Suprapubic skin (tissue), 4 donors: ENCODE measurements at regions not wholly inside any gene's neighbourhood (a gene's known extent, or its start where the extent isn't known, plus 50 kb on each side); places are given as distances from the start of the nearest gene placed in this dataset.
"Not testable (repeated sequence)": the region's sequence is repeated elsewhere in the genome, so short reads cannot be mapped to it uniquely, and the experiment has no call there.

Experiments used
- DNase-seq, 2 donors: peaks; one replicate each; pipeline ENCODE4 v3.0.0-alpha.2; 2019; ENCODE audit warnings: low spot score in 2 of 2
- H3K27ac ChIP-seq: fragments of 200-600 bp; sonication (generic); one replicate; pipeline ENCODE4 v1.5.1; 2019
- H3K27me3 ChIP-seq: fragments of 200-600 bp; sonication (generic); one replicate; pipeline ENCODE4 v1.5.1; 2019
- H3K36me3 ChIP-seq: fragments of 200-600 bp; sonication (generic); one replicate; pipeline ENCODE4 v1.5.1; 2019
- H3K4me1 ChIP-seq: fragments of 200-600 bp; sonication (generic); one replicate; pipeline ENCODE4 v1.5.1; 2019
- H3K4me3 ChIP-seq: fragments of 200-600 bp; sonication (generic); one replicate; pipeline ENCODE4 v1.5.1; 2019; ENCODE audit warnings: mild to moderate bottlenecking
- H3K9me3 ChIP-seq: fragments of 200-600 bp; sonication (generic); one replicate; pipeline ENCODE4 v1.5.1; 2019
- CTCF ChIP-seq, 2 donors: fragments of 200-600 bp in 1 of 2; fragments of 450-650 bp in 1 of 2; sonication (generic) in 1 of 2; IDR thresholded peaks; one replicate each; pipeline ENCODE4 v1.5.1; 2016 to 2019; ENCODE audit warnings: antibody characterized with exemption in 2 of 2, mild to moderate bottlenecking in 1 of 2, moderate library complexity in 1 of 2
- EP300 ChIP-seq: sonication (generic); formaldehyde crosslinking; IDR thresholded peaks from one replicate; pipeline ENCODE4 v1.6.1; 2017; ENCODE audit warnings: antibody characterized with exemption
- POLR2A ChIP-seq, 2 donors: fragments of 450-650 bp; IDR thresholded peaks; one replicate each; pipeline ENCODE4 v1.6.1; 2017; ENCODE audit warnings: antibody characterized with exemption in 2 of 2, mild to moderate bottlenecking in 2 of 2, moderate library complexity in 2 of 2
- POLR2AphosphoS5 ChIP-seq, 3 donors: sonication (generic); formaldehyde crosslinking; IDR thresholded peaks; one replicate each; pipeline ENCODE4 v1.6.1; 2017; ENCODE audit warnings: antibody characterized with exemption in 3 of 3
- WGBS: methylation state at CpG from one replicate; pipeline ENCODE4 v1.1.5; 2018; 5-methylcytosine and 5-hydroxymethylcytosine counted together

GRCh38 chr15:29988701-29989100 is 94.1 kb upstream of the GOLGA8J start:
- H3K27me3 ChIP-seq = no peaks in the 10 kb centered on the region
- no peaks in the 10 kb centered on the region for H3K36me3 ChIP-seq
- DNase-seq = no peak
- TF ChIP-seq CTCF (IDR thresholded peaks at IDR 0.05) = no peak
- no peak for TF ChIP-seq EP300
- TF ChIP-seq POLR2A (IDR thresholded peaks at IDR 0.05) = no peak
- TF ChIP-seq POLR2AphosphoS5 (IDR thresholded peaks at IDR 0.05) = no peak
- no peak overlapping the region for H3K4me3 ChIP-seq
- no peak overlapping the region for H3K27ac ChIP-seq
- WGBS = 36% methylated on average over 3 of the region's 3 CpGs
- H3K9me3 ChIP-seq = no peaks in the 10 kb centered on the region
- no peaks in the 10 kb centered on the region for H3K4me1 ChIP-seq

GRCh38 chr15:29986946-29987345 is 95.8 kb upstream of the GOLGA8J start:
- Histone ChIP-seq H3K36me3 (no peaks in the 10 kb centered on the region), H3K27ac (no peak overlapping the region), H3K4me3 (no peak overlapping the region), H3K9me3 (no peaks in the 10 kb centered on the region), H3K27me3 (no peaks in the 10 kb centered on the region), H3K4me1 (no peaks in the 10 kb centered on the region)
- TF ChIP-seq POLR2AphosphoS5 (IDR thresholded peaks at IDR 0.05) = no peak
- TF ChIP-seq EP300 = no peak
- no peak for TF ChIP-seq CTCF (IDR thresholded peaks at IDR 0.05)
- TF ChIP-seq POLR2A (IDR thresholded peaks at IDR 0.05) = no peak
- WGBS = 59% methylated on average over 2 of the region's 2 CpGs
- no peak for DNase-seq

GRCh38 chr15:29978411-29979382 is 104.1 kb upstream of the GOLGA8J start:
- Histone ChIP-seq H3K9me3 (no peaks in the 10 kb centered on the region), H3K36me3 (no peaks in the 10 kb centered on the region), H3K27me3 (no peaks in the 10 kb centered on the region), H3K4me1 (no peaks in the 10 kb centered on the region), H3K27ac (no peak overlapping the region), H3K4me3 (no peak overlapping the region)
- 64% methylated on average over 8 of the region's 8 CpGs for WGBS
- no peak for DNase-seq
- TF ChIP-seq CTCF (IDR thresholded peaks at IDR 0.05) = peak in 1 of 2 donors; percentile 35
- no peak for TF ChIP-seq EP300

GRCh38 chr15:29974056-29974455 is 108.7 kb upstream of the GOLGA8J start:
- not testable (repeated sequence) for H3K4me1 ChIP-seq, H3K36me3 ChIP-seq, H3K9me3 ChIP-seq, H3K27ac ChIP-seq, H3K4me3 ChIP-seq, DNase-seq
- peaks cover 22% of the 10 kb centered on the region for H3K27me3 ChIP-seq
- WGBS = 80% methylated on average over 4 of the region's 4 CpGs

- no peak for TF ChIP-seq POLR2A (IDR thresholded peaks at IDR 0.05)
- TF ChIP-seq CTCF (IDR thresholded peaks at IDR 0.05) = no peak
- no peak for TF ChIP-seq EP300
- TF ChIP-seq POLR2AphosphoS5 (IDR thresholded peaks at IDR 0.05) = no peak
- H3K4me1 ChIP-seq = peaks cover 6% of the 10 kb centered on the region
- 57% methylated on average over 2 of the region's 2 CpGs for WGBS
- H3K4me3 ChIP-seq = no peak overlapping the region
- peaks cover 40% of the 10 kb centered on the region for H3K27me3 ChIP-seq
- H3K9me3 ChIP-seq = peaks cover 3% of the 10 kb centered on the region
- DNase-seq = no peak
- no peak overlapping the region for H3K27ac ChIP-seq
- H3K36me3 ChIP-seq = no peaks in the 10 kb centered on the region
Measured at GRCh38 chr15:29972051-29972450, 110.7 kb upstream of the GOLGA8J start.
